HEK293T (cell line): ENCODE measurements at regions not wholly inside any gene's neighbourhood (a gene's known extent, or its start where the extent isn't known, plus 50 kb on each side); places are given as distances from the start of the nearest gene placed in this dataset.
"Not testable (repeated sequence)": the region's sequence is repeated elsewhere in the genome, so short reads cannot be mapped to it uniquely, and the experiment has no call there.

ENCODE experiments used
- CTCF ChIA-PET: fragments of 350-600 bp; formaldehyde crosslinking; extraction: SDS; loops from one replicate; lab custom pipeline; 2021; ENCODE audit warnings: antibody characterized with exemption, inconsistent platforms; lab: Yijun Ruan, JAX
- POLR2A ChIA-PET: fragments of 350-600 bp; formaldehyde crosslinking; extraction: SDS; loops from one replicate; lab custom pipeline; 2020; ENCODE audit warnings: antibody characterized with exemption, inconsistent platforms; lab: Yijun Ruan, JAX
- DNase-seq: peaks from one replicate; pipeline ENCODE4 v3.0.0; 2012; ENCODE audit warnings: mixed read lengths; ENCODE audit errors: extremely low spot score
- ARNT ChIP-seq: fragments of 450-650 bp; IDR thresholded peaks from 2 replicates; pipeline ENCODE4 v1.6.1; 2017; ENCODE audit warnings: mild to moderate bottlenecking
- BHLHE40 ChIP-seq: fragments of 450-650 bp; IDR thresholded peaks from 2 replicates; pipeline ENCODE4 v1.6.1; 2016; ENCODE audit warnings: mild to moderate bottlenecking, moderate library complexity, borderline replicate concordance
- CTBP1 ChIP-seq: fragments of 450-650 bp; IDR thresholded peaks from 2 replicates; pipeline ENCODE4 v1.6.1; 2016; ENCODE audit warnings: borderline replicate concordance
- ELF4 ChIP-seq: fragments of 450-650 bp; IDR thresholded peaks from 2 replicates; pipeline ENCODE4 v1.6.1; 2017; ENCODE audit warnings: antibody characterized with exemption
- FOXA1 ChIP-seq: fragments of 450-650 bp; IDR thresholded peaks from 2 replicates; pipeline ENCODE4 v1.6.1; 2016; ENCODE audit warnings: mild to moderate bottlenecking
- FOXK2 ChIP-seq: fragments of 450-650 bp; IDR thresholded peaks from 2 replicates; pipeline ENCODE4 v1.6.1; 2016; ENCODE audit warnings: mild to moderate bottlenecking
- FOXM1 ChIP-seq: fragments of 450-650 bp; IDR thresholded peaks from 2 replicates; pipeline ENCODE4 v1.6.1; 2017; ENCODE audit warnings: mild to moderate bottlenecking, borderline replicate concordance
- HDGF ChIP-seq: fragments of 450-650 bp; IDR thresholded peaks from 2 replicates; pipeline ENCODE4 v1.6.1; 2017; ENCODE audit warnings: antibody characterized with exemption, borderline replicate concordance
- L3MBTL2 ChIP-seq: fragments of 450-650 bp; conservative IDR thresholded peaks from 2 replicates; pipeline ENCODE4 v1.6.1; 2016; ENCODE audit warnings: mild to moderate bottlenecking
- LEF1 ChIP-seq: fragments of 450-650 bp; IDR thresholded peaks from 2 replicates; pipeline ENCODE4 v1.6.1; 2017; ENCODE audit warnings: mild to moderate bottlenecking, borderline replicate concordance
- NFRKB ChIP-seq: fragments of 450-650 bp; IDR thresholded peaks from 2 replicates; pipeline ENCODE4 v1.6.1; 2016; ENCODE audit warnings: mild to moderate bottlenecking, moderate library complexity
- PKNOX1 ChIP-seq: fragments of 450-650 bp; IDR thresholded peaks from 2 replicates; pipeline ENCODE4 v1.6.1; 2016
- SP1 ChIP-seq: fragments of 450-650 bp; IDR thresholded peaks from 2 replicates; pipeline ENCODE4 v1.6.1; 2017
- SUZ12 ChIP-seq: fragments of 450-650 bp; IDR thresholded peaks from 2 replicates; pipeline ENCODE4 v1.6.1; 2016; ENCODE audit warnings: mild to moderate bottlenecking
- TARDBP ChIP-seq: fragments of 450-650 bp; IDR thresholded peaks from 2 replicates; pipeline ENCODE4 v1.6.1; 2016
- ZNF384 ChIP-seq: fragments of 450-650 bp; IDR thresholded peaks from 2 replicates; pipeline ENCODE4 v1.6.1; 2016

- CTCF ChIA-PET = no interaction called here
- no peak for TF ChIP-seq TARDBP
- no peak for TF ChIP-seq NFRKB
- TF ChIP-seq LEF1 = no peak
- no peak for TF ChIP-seq FOXM1
- no peak for TF ChIP-seq BHLHE40
- no peak for TF ChIP-seq ELF4
- no peak for TF ChIP-seq SP1
- no peak for TF ChIP-seq CTBP1
- no peak for TF ChIP-seq FOXA1
- DNase-seq = no peak
- POLR2A ChIA-PET = interaction anchor here (0.6 kb wide), 1 partner anchor 31 kb away, joined by 4 read pairs; no protein-coding TSS in a partner anchor
These were observed 126.8 kb upstream of the HCRTR2 start for GRCh38 chr6:55047451-55048044.

DNA sequence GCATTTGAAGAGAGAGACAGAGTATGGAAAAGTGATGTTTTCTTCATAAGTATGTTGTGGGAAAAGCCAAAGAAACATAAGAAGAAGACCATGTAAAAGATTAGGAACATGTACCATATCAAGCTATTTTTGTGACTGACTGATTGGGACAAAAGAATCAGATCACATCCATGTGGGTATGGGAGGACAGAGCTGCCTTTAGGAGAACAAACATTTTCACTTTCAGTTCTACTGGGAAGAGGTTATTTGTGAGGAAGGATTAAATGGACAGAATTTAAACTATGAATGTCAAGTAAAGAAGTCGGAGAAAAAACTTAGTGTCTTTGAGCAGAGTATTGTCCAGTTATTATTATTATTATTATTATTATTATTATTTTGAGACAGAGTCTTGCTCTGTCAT is 124.4 kb upstream of the HCRTR2 start:
- DNase-seq = no peak
- ChIA-PET POLR2A (no interaction called here), CTCF (no interaction called here)
- no peak for TF ChIP-seq ARNT
- TF ChIP-seq ELF4 = no peak
- TF ChIP-seq CTBP1 = no peak
- no peak for TF ChIP-seq SUZ12
- no peak for TF ChIP-seq FOXK2
- no peak for TF ChIP-seq ZNF384
- TF ChIP-seq SP1 = no peak
- TF ChIP-seq PKNOX1 = no peak
- no peak for TF ChIP-seq LEF1
- TF ChIP-seq FOXA1 = no peak
- TF ChIP-seq L3MBTL2 = no peak
- TF ChIP-seq NFRKB = no peak

DNA sequence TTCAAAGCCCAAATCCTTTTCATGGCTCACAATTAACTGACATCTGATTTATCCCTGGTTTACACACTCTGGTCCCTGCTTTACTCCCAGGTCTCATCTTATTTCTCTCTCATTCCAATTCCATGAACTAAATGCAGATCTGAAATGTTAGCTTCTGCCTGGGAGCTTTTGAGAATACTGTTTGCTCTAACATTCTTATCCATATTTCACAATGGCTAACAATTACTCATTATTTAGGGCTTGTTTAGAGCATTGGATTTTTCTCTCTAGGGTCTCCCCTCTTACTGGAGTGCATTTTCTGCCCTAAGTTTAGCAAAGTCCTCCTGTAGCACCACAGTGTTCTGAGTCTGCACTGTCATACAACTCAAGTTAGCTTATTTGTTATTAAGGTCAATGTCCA is 121.5 kb upstream of the HCRTR2 start:
- ChIA-PET CTCF (no interaction called here), POLR2A (no interaction called here)
- DNase-seq = no peak
- TF ChIP-seq FOXM1 = no peak

DNA sequence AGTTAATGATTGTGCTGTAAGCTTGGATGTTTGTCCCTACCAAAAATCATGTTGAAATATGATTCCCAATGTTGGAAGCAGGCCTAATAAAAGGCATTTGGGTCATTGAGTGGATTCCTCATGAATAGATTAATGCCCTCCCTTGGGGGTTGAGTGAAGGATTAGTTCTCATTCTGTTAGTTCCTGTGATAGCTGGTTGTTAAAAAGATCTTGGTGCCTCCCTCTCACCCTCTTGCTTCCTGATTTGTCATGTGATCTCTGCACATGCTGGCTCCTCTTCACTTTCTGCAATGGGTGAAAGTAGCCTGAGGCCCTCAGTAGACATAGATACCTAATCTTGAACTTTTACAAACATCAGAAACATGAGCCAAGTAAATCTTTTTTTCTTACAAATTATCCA is 115.6 kb upstream of the HCRTR2 start:
- no peak for TF ChIP-seq LEF1
- TF ChIP-seq ELF4 = no peak
- TF ChIP-seq BHLHE40 = no peak
- TF ChIP-seq CTBP1 = no peak
- no peak for TF ChIP-seq SP1
- CTCF ChIA-PET = interaction anchor here (0.7 kb wide), 1 partner anchor 1072 kb away, joined by 4 read pairs; no protein-coding TSS in a partner anchor
- no peak for DNase-seq
- POLR2A ChIA-PET = no interaction called here

GRCh38 chr6:55064711-55065420 is 109.4 kb upstream of the HCRTR2 start:
- no peak for DNase-seq
- ChIA-PET POLR2A (no interaction called here), CTCF (interaction anchor here (0.6 kb wide), 1 partner anchor 418 kb away, joined by 5 read pairs; no protein-coding TSS in a partner anchor)
- TF ChIP-seq ZNF384 (no peak), TARDBP (no peak)

DNA sequence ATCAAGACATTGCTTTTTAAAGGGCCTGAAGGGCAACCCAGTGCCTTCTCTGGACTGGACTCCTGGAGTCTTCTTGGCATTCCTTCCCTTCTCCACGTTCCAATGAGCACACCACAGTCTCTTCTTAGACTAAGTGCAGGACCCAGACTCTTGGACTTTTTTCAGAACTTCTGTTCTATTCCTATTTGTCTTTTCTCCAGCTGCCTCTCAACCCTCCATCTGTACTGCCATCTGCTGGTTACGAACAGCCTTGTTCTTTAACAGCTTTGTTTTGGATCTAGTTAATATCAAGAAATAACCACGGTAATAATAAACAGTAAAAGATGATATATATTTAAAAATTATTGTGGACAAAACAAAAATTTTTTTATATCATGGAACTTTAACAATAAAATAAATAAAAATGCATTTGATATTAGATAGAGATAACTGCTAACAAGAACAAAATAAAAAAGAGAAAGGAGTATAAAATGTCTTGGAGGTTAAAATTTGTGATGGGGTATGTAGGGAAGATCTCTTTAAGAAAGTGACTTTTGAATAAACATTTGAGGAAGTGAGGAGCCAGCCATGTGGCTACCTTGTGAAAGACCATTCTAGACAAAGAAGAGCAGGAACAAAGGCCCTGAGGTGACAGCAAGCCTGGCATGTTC is 105.1 kb upstream of the HCRTR2 start:
- CTCF ChIA-PET = interaction anchor here (0.7 kb wide), 1 partner anchor 12 kb away, joined by 3 read pairs; no protein-coding TSS in a partner anchor
- peak; percentile 22 for DNase-seq

DNA sequence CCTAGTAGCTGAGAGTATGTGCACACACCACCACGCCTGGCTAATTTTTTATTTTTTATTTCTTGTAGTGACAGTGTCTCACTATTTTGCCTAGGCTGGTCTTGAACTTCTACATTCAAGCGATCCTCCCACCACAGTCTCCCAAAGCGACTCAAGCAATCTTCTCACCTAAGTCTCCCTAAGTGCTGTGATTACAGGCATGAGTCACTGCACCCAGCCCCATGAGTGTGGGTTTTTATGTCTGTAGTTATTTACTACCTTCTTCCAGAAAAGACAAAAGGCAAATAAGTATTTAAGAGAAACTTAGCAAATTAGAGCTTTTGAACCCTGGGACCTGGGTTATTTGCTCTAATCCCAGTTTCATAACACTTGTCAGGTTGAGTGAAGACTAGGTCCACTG is 92.3 kb upstream of the HCRTR2 start:
- TF ChIP-seq TARDBP = no peak
- no peak for TF ChIP-seq HDGF
- TF ChIP-seq ZNF384 = no peak
- TF ChIP-seq SP1 = no peak
- TF ChIP-seq ELF4 = no peak
- no peak for TF ChIP-seq FOXM1
- no peak for TF ChIP-seq CTBP1
- no peak for TF ChIP-seq LEF1
- TF ChIP-seq FOXA1 = no peak
- TF ChIP-seq SUZ12 = no peak
- TF ChIP-seq BHLHE40 = no peak
- POLR2A ChIA-PET = no interaction called here
- CTCF ChIA-PET = no interaction called here
- DNase-seq = no peak

More for the DNA sequence above, 105.1 kb upstream of the HCRTR2 start:
- TF ChIP-seq L3MBTL2 (no peak), ELF4 (no peak), SP1 (no peak), FOXA1 (no peak), ARNT (no peak), BHLHE40 (no peak), FOXK2 (no peak), LEF1 (no peak), PKNOX1 (no peak), FOXM1 (no peak), HDGF (no peak), ZNF384 (no peak)
- POLR2A ChIA-PET = no interaction called here

GRCh38 chr6:55088011-55088410 is 86.3 kb upstream of the HCRTR2 start:
- POLR2A ChIA-PET, CTCF ChIA-PET, DNase-seq: not testable (repeated sequence)
